Stimulated activated CD4-positive, alpha-beta T cell treated with anti-CD3 and anti-CD28 coated beads, Interleukin-2, amount 100 ng/mL, for 48 hours (primary cell): ENCODE measurements at regions not wholly inside any gene's neighbourhood (a gene's known extent, or its start where the extent isn't known, plus 50 kb on each side); places are given as distances from the start of the nearest gene placed in this dataset.

Experiments used
- DNase-seq, 2 donors: peaks; one replicate each; pipeline ENCODE4 v3.0.0-alpha.2; 2020

DNA sequence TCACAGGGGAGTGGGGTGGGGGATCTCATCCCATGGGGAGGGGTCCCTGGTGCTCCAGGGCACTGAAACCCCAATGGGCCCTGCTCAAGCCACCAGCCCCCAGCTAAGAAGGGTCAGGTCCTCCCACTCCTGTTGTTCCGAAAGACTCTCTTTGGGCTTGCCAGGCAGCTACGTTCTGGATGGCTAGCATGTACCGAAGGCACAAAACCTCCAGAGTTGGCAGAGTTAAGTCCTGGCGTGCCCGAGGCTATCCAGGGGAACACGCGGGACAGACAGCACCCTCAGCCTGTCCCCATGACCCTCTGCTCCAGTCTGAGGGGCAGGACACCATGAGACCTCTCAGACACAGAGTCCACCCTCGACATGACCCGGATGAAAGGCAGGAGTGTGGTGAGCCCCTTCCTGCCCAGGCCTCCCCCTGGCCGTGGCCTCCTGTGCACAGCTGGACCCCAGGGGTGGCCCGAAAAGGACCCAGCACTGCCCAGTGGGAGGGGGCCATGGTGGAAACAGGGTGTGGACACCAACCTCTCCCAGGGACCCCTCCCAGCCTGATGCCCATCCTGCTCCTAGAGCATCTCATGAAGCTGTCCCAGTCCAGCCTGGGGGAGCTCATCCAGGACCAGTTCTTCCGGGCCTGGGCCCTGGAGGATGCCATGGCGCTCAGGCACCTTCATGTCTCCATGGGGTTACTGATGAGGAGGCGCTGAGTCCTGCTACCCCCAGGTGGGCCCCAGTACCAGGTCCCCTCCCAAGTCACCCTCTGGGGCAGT lies 53.0 kb upstream of the TPM4 start:
- DNase-seq: no peak

DNA sequence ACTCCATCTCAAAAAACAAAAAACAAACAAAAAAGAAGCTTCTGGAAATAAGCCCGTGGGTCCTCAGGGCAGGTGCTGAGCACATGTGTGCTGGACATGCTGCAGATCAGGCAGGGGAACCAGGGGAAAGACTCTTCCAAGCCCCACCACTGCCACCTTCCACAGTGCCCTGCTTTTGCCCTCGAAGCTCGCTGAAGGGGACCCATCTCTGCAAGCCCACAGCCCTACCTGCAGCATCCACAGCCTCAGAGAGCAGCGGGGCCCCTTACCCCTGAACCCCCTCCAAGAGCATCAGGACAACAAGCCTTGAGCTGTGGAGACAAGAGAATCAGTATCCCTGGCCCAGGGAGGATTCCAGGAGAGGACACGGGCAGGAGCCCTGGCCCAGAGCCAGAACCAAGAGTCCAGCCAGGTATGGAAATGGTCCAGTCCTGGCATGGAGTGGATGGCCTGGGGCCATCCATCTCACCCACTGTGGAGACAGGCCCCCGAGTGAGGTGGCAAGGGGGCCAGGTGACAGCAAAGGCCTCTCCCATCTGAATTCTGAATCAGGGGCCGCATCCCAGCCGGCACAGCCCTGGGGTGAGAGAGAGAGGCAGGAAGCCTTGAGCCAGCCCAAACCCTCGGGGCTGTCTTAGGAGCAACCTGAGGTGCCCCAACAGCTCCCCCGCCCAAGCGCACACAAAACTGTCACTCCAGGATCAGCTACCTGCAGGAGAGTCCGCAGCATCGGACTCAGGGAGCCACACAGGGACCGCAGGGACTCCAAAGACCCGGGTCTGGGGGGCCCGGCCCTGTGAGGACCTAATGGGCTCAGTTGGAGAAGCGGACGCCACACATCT lies 51.8 kb upstream of the TPM4 start:
- DNase-seq: no peak

DNA sequence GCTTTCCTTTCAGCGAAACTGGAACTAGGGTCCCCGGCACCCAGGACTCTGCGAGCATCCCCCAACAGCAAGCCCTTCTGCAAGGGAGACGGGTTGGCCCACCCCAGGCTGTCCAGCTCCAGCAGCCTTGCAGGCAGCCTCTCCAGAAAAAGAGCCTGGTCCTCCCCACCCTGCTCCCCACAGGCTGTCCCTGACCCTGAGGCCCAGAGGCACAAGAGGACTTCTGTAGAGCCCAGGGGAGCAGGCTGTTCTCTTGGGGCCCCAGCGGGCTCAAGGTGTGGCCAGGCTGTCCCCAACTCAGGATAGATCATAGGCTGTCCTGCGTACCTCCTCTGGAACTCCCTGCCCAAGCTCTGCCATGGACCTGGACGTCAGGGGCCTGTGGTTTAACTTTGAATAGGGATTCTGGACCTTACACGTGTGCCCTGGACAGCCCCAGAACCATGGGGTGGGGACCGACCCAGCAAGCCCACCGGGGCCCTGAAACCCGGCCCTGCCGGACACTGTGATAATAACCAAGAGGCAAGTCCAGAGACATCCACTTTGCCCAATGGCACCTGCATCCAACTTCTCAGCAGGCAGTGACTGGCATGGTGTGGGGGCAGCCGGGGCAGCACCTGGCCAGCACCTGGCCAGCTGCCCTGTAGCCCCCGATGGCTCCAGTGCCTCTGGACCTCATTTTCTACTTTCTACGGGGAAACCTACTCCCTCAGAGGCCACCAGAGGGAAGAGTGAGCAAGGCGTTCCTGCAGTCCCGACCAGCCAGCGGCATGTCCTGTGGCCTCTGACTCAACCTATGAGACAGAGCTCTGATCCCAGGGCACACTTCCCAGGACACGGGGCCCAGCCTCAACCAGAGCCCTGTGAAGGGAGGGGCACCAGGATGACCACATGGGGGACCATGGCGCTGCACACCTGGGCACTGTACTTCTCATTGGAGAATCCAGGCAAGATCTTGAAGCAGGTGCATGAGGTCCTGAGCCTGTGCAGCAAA lies 50.9 kb upstream of the TPM4 start:
- no peak for DNase-seq

DNA sequence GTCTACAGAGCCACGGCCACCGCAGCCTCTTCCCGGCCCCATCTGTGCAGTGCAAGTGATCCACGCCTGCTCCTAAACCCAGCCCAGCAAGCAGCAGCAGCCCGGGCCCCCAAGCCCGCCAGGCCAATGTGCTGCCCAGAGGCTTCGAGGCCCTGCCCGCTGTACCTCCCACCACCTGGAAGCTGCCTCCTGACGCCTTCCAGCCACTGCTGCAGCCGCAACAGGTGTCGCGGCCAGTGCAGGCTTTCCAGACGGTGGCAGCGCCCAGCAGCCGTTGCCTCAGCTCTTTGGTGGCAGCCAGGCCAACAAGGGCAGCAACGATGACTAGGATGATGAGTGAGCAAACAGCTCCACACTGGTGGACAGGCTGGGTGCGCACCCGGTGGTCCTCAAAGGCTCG lies 50.2 kb upstream of the TPM4 start:
- DNase-seq: no peak
